ENCODE measurements at regions not wholly inside any gene's neighbourhood (a gene's known extent, or its start where the extent isn't known, plus 50 kb on each side); places are given as distances from the start of the nearest gene placed in this dataset.
"Not testable (repeated sequence)": the region's sequence is repeated elsewhere in the genome, so short reads cannot be mapped to it uniquely, and the experiment has no call there.

- POLR2A ChIA-PET (ENCODE audit: partially characterized antibody): no interaction called here
- H3K27ac Mint-ChIP-seq: no peak overlapping the region
- Histone ChIP-seq H3K27ac (ENCODE audit: low read depth, low read length) (no peak overlapping the region), H3K9me3 (ENCODE audit: control insufficient read depth in 1 of 2, low read length in 2 of 2) (no peaks in the 10 kb centered on the region), H3K36me3 (ENCODE audit: insufficient read depth, low read length) (no peaks in the 10 kb centered on the region), H3K4me3 (ENCODE audit: low read length in 2 of 2) (no peak overlapping the region), H3K4me1 (ENCODE audit: insufficient read depth, low read length) (no peaks in the 10 kb centered on the region), H3K27me3 (ENCODE audit: insufficient read depth, low read length) (no peaks in the 10 kb centered on the region)
- CTCF ChIA-PET (ENCODE audit: partially characterized antibody): no interaction called here
- intact Hi-C loops (cut with micrococcal nuclease): no loop called here
- H3K9me3 Mint-ChIP-seq: peaks cover 5 to 22% (median 14%) of the 10 kb centered on the region in 8 donors
- no peaks in the 10 kb centered on the region for H3K36me3 Mint-ChIP-seq
- H3K4me1 Mint-ChIP-seq: peaks cover 0 to 2% (median 0%) of the 10 kb centered on the region in 4 donors
- DNase-seq: no peak
- H3K27me3 Mint-ChIP-seq: peaks cover 0 to 3% of the 10 kb centered on the region in 2 donors
- H3K4me3 Mint-ChIP-seq: no peak overlapping the region
Measured at GRCh38 chr7:69436946-69437345, 161.3 kb upstream of the AUTS2 start.

- intact Hi-C loops (cut with micrococcal nuclease): no loop called here
- ChIA-PET POLR2A (ENCODE audit: partially characterized antibody) (no interaction called here), CTCF (ENCODE audit: partially characterized antibody) (no interaction called here)
- Histone ChIP-seq H3K4me3 (ENCODE audit: low read length in 2 of 2) (no peak overlapping the region), H3K36me3 (ENCODE audit: insufficient read depth, low read length) (no peaks in the 10 kb centered on the region), H3K27me3 (ENCODE audit: insufficient read depth, low read length) (no peaks in the 10 kb centered on the region), H3K4me1 (ENCODE audit: insufficient read depth, low read length) (no peaks in the 10 kb centered on the region), H3K27ac (ENCODE audit: low read depth, low read length) (no peak overlapping the region), H3K9me3 (ENCODE audit: control insufficient read depth in 1 of 2, low read length in 2 of 2) (no peaks in the 10 kb centered on the region)
- H3K9me3 Mint-ChIP-seq: peaks cover 5 to 25% (median 15%) of the 10 kb centered on the region in 8 donors
- peaks cover 0 to 2% (median 0%) of the 10 kb centered on the region in 4 donors for H3K4me1 Mint-ChIP-seq
- peaks cover 0 to 3% of the 10 kb centered on the region in 2 donors for H3K27me3 Mint-ChIP-seq
- H3K4me3 Mint-ChIP-seq: no peak overlapping the region
- no peak overlapping the region for H3K27ac Mint-ChIP-seq
- no peaks in the 10 kb centered on the region for H3K36me3 Mint-ChIP-seq
- DNase-seq: no peak
Measured at GRCh38 chr7:69438584-69439412, 159.5 kb upstream of the AUTS2 start.

GRCh38 chr7:69439636-69440325, 158.5 kb upstream of the AUTS2 start:
- Mint-ChIP-seq H3K27me3 (no peaks in the 10 kb centered on the region), H3K36me3 (no peaks in the 10 kb centered on the region), H3K27ac (no peak overlapping the region), H3K4me1 (no peaks in the 10 kb centered on the region), H3K9me3 (peaks cover 3 to 23% (median 13%) of the 10 kb centered on the region in 8 donors), H3K4me3 (no peak overlapping the region)
- H3K4me3 ChIP-seq (ENCODE audit: low read length in 2 of 2): no peak overlapping the region
- ChIA-PET CTCF (ENCODE audit: partially characterized antibody) (no interaction called here), POLR2A (ENCODE audit: partially characterized antibody) (no interaction called here)
- no peaks in the 10 kb centered on the region for H3K4me1 ChIP-seq (ENCODE audit: insufficient read depth, low read length)
- H3K9me3 ChIP-seq (ENCODE audit: control insufficient read depth in 1 of 2, low read length in 2 of 2): no peaks in the 10 kb centered on the region
- no peaks in the 10 kb centered on the region for H3K36me3 ChIP-seq (ENCODE audit: insufficient read depth, low read length)
- intact Hi-C loops (cut with micrococcal nuclease): no loop called here
- DNase-seq: no peak
- no peak overlapping the region for H3K27ac ChIP-seq (ENCODE audit: low read depth, low read length)
- no peaks in the 10 kb centered on the region for H3K27me3 ChIP-seq (ENCODE audit: insufficient read depth, low read length)

GRCh38 chr7:69440976-69441375, 157.3 kb upstream of the AUTS2 start:
- ChIA-PET CTCF (ENCODE audit: partially characterized antibody) (no interaction called here), POLR2A (ENCODE audit: partially characterized antibody) (no interaction called here)
- no peak overlapping the region for H3K27ac ChIP-seq (ENCODE audit: low read depth, low read length)
- no peaks in the 10 kb centered on the region for H3K4me1 ChIP-seq (ENCODE audit: insufficient read depth, low read length)
- no peaks in the 10 kb centered on the region for H3K27me3 Mint-ChIP-seq
- H3K27ac Mint-ChIP-seq: no peak overlapping the region
- no peak overlapping the region for H3K4me3 ChIP-seq (ENCODE audit: low read length in 2 of 2)
- no peak overlapping the region for H3K4me3 Mint-ChIP-seq
- H3K9me3 Mint-ChIP-seq: peaks cover 3 to 31% (median 13%) of the 10 kb centered on the region in 8 donors
- H3K36me3 Mint-ChIP-seq: no peaks in the 10 kb centered on the region
- H3K4me1 Mint-ChIP-seq: no peaks in the 10 kb centered on the region
- intact Hi-C loops (cut with micrococcal nuclease): no loop called here
- no peaks in the 10 kb centered on the region for H3K9me3 ChIP-seq (ENCODE audit: control insufficient read depth in 1 of 2, low read length in 2 of 2)
- H3K27me3 ChIP-seq (ENCODE audit: insufficient read depth, low read length): no peaks in the 10 kb centered on the region
- no peak for DNase-seq
- H3K36me3 ChIP-seq (ENCODE audit: insufficient read depth, low read length): no peaks in the 10 kb centered on the region

GRCh38 chr7:69443136-69443535, 155.1 kb upstream of the AUTS2 start:
- H3K4me1 ChIP-seq (ENCODE audit: insufficient read depth, low read length): no peaks in the 10 kb centered on the region
- ChIA-PET CTCF (ENCODE audit: partially characterized antibody) (no interaction called here), POLR2A (ENCODE audit: partially characterized antibody) (interaction anchor here (0.6 kb wide), 1 partner anchor 153 kb away, joined by 3 read pairs; no protein-coding TSS in a partner anchor)
- intact Hi-C loops (cut with micrococcal nuclease): no loop called here
- no peaks in the 10 kb centered on the region for H3K27me3 Mint-ChIP-seq
- H3K27me3 ChIP-seq (ENCODE audit: insufficient read depth, low read length): no peaks in the 10 kb centered on the region
- DNase-seq: no peak
- no peak overlapping the region for H3K4me3 ChIP-seq (ENCODE audit: low read length in 2 of 2)
- H3K36me3 Mint-ChIP-seq: no peaks in the 10 kb centered on the region
- H3K4me3 Mint-ChIP-seq: no peak overlapping the region
- peaks cover 3 to 32% (median 13%) of the 10 kb centered on the region in 8 donors for H3K9me3 Mint-ChIP-seq
- no peaks in the 10 kb centered on the region for H3K9me3 ChIP-seq (ENCODE audit: control insufficient read depth in 1 of 2, low read length in 2 of 2)
- no peak overlapping the region for H3K27ac Mint-ChIP-seq
- H3K27ac ChIP-seq (ENCODE audit: low read depth, low read length): no peak overlapping the region
- H3K36me3 ChIP-seq (ENCODE audit: insufficient read depth, low read length): no peaks in the 10 kb centered on the region
- no peaks in the 10 kb centered on the region for H3K4me1 Mint-ChIP-seq

GRCh38 chr7:69445541-69445940, 152.7 kb upstream of the AUTS2 start:
- Mint-ChIP-seq H3K4me3 (no peak overlapping the region), H3K27ac (no peak overlapping the region), H3K9me3 (peaks cover 0 to 20% (median 8%) of the 10 kb centered on the region in 8 donors), H3K4me1 (no peaks in the 10 kb centered on the region), H3K27me3 (no peaks in the 10 kb centered on the region), H3K36me3 (no peaks in the 10 kb centered on the region)
- Histone ChIP-seq H3K36me3 (ENCODE audit: insufficient read depth, low read length) (no peaks in the 10 kb centered on the region), H3K27ac (ENCODE audit: low read depth, low read length) (no peak overlapping the region), H3K4me3 (ENCODE audit: low read length in 2 of 2) (no peak overlapping the region), H3K4me1 (ENCODE audit: insufficient read depth, low read length) (no peaks in the 10 kb centered on the region), H3K27me3 (ENCODE audit: insufficient read depth, low read length) (no peaks in the 10 kb centered on the region), H3K9me3 (ENCODE audit: control insufficient read depth in 1 of 2, low read length in 2 of 2) (no peaks in the 10 kb centered on the region)
- DNase-seq: no peak
- intact Hi-C loops (cut with micrococcal nuclease): no loop called here
- ChIA-PET CTCF (ENCODE audit: partially characterized antibody) (no interaction called here), POLR2A (ENCODE audit: partially characterized antibody) (no interaction called here)

GRCh38 chr7:69446213-69446612, 152.1 kb upstream of the AUTS2 start:
- peaks cover 0 to 20% (median 8%) of the 10 kb centered on the region in 8 donors for H3K9me3 Mint-ChIP-seq
- H3K27me3 Mint-ChIP-seq; H3K36me3 ChIP-seq (ENCODE audit: insufficient read depth, low read length); H3K27ac Mint-ChIP-seq; H3K4me3 Mint-ChIP-seq; DNase-seq; H3K27ac ChIP-seq (ENCODE audit: low read depth, low read length); intact Hi-C loops (cut with micrococcal nuclease); H3K36me3 Mint-ChIP-seq; H3K9me3 ChIP-seq (ENCODE audit: control insufficient read depth in 1 of 2, low read length in 2 of 2); H3K4me1 ChIP-seq (ENCODE audit: insufficient read depth, low read length); POLR2A ChIA-PET (ENCODE audit: partially characterized antibody); H3K4me3 ChIP-seq (ENCODE audit: low read length in 2 of 2); CTCF ChIA-PET (ENCODE audit: partially characterized antibody); H3K27me3 ChIP-seq (ENCODE audit: insufficient read depth, low read length); H3K4me1 Mint-ChIP-seq: not testable (repeated sequence)
